Neural progenitor cell (in vitro differentiated cells): ENCODE measurements at regions not wholly inside any gene's neighbourhood (a gene's known extent, or its start where the extent isn't known, plus 50 kb on each side); places are given as distances from the start of the nearest gene placed in this dataset.

Experiments
- EZH2 ChIP-seq: fragments of 200-600 bp; sonication (generic); IDR thresholded peaks from 2 replicates; pipeline ENCODE4 v1.6.1; 2017; ENCODE audit warnings: antibody characterized with exemption, mild to moderate bottlenecking, moderate library complexity
- TF ChIP-seq, protein P1 (sequence below): fragments of 200-600 bp; sonication (generic); IDR thresholded peaks from 2 replicates; pipeline ENCODE4 v1.5.1; 2017; ENCODE audit warnings: antibody characterized with exemption, mild to moderate bottlenecking

DNA sequence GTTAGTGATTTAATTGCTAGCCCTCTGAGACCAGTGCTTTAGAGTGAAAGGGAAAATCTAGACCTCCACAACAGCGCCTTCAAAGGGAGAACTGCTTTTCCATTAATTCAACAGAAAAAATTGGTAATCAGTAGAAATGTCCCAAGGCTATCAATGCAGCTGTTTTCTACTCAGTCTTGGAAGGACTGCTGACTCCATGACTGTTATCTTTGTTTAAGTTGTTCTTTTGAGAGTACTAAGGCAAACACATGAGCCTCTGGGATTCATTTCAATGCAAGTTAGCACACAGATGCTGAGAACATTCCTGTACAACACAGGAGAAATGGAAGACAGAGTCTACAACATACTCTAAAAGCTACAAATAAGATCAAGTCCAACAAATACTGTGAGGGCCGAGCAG lies 301.7 kb upstream of the PTCHD4 start:
- TF ChIP-seq, protein P1, sequence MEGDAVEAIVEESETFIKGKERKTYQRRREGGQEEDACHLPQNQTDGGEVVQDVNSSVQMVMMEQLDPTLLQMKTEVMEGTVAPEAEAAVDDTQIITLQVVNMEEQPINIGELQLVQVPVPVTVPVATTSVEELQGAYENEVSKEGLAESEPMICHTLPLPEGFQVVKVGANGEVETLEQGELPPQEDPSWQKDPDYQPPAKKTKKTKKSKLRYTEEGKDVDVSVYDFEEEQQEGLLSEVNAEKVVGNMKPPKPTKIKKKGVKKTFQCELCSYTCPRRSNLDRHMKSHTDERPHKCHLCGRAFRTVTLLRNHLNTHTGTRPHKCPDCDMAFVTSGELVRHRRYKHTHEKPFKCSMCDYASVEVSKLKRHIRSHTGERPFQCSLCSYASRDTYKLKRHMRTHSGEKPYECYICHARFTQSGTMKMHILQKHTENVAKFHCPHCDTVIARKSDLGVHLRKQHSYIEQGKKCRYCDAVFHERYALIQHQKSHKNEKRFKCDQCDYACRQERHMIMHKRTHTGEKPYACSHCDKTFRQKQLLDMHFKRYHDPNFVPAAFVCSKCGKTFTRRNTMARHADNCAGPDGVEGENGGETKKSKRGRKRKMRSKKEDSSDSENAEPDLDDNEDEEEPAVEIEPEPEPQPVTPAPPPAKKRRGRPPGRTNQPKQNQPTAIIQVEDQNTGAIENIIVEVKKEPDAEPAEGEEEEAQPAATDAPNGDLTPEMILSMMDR: no peak
- no peak for TF ChIP-seq EZH2
